ENCODE measurements at regions not wholly inside any gene's neighbourhood (a gene's known extent, or its start where the extent isn't known, plus 50 kb on each side); places are given as distances from the start of the nearest gene placed in this dataset.

GRCh38 chr14:105694961-105695360, 168.6 kb downstream of the TMEM121 start:
- no peak for TF ChIP-seq NR2F2 (IDR thresholded peaks at IDR 0.05)
- TF ChIP-seq CTCF (IDR thresholded peaks at IDR 0.05; ENCODE audit: low read depth, low read length, missing input control): no peak
- TF ChIP-seq JUND (IDR thresholded peaks at IDR 0.05): no peak
- TF ChIP-seq RAD21 (IDR thresholded peaks at IDR 0.05): no peak
- TF ChIP-seq, protein P1, sequence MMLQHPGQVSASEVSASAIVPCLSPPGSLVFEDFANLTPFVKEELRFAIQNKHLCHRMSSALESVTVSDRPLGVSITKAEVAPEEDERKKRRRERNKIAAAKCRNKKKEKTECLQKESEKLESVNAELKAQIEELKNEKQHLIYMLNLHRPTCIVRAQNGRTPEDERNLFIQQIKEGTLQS (IDR thresholded peaks at IDR 0.05): no peak
